Left ventricle myocardium inferior (tissue), 1 donor: ENCODE measurements at regions not wholly inside any gene's neighbourhood (a gene's known extent, or its start where the extent isn't known, plus 50 kb on each side); places are given as distances from the start of the nearest gene placed in this dataset.

Source experiments
- DNase-seq: peaks from one replicate; pipeline ENCODE4 v3.0.0-alpha.2; 2020
- H3K27ac ChIP-seq: fragments of 200-600 bp; replicated peaks from 2 replicates; pipeline ENCODE4 v1.8.0; 2021
- H3K27me3 ChIP-seq: fragments of 200-600 bp; 2 replicates; pipeline ENCODE4 v1.8.0; 2021; ENCODE audit warnings: low read depth
- H3K36me3 ChIP-seq: fragments of 200-600 bp; 2 replicates; pipeline ENCODE4 v1.8.0; 2021
- H3K4me1 ChIP-seq: fragments of 200-600 bp; 2 replicates; pipeline ENCODE4 v1.8.0; 2021
- H3K4me3 ChIP-seq: fragments of 200-600 bp; 2 replicates; pipeline ENCODE4 v1.8.0; 2021; ENCODE audit warnings: mild to moderate bottlenecking, moderate library complexity
- H3K9me3 ChIP-seq: fragments of 200-600 bp; replicated peaks from 2 replicates; pipeline ENCODE4 v1.8.0; 2021
- CTCF ChIP-seq: fragments of 200-600 bp; IDR thresholded peaks from 2 replicates; pipeline ENCODE4 v1.8.0; 2021; ENCODE audit warnings: antibody characterized with exemption, mild to moderate bottlenecking, borderline replicate concordance
- intact Hi-C: fragments of 100-400 bp; cut with micrococcal nuclease; formaldehyde crosslinking; loops from one replicate; pipeline ENCODE4 v1.11.0; 2022
- donor health status: DM: no; HTN: yes; CAD: no; lungs with severe emphysema.

- no peak overlapping the region for H3K4me3 ChIP-seq
- intact Hi-C loops, result loop anchor here (5.0 to 10.0 kb wide), 4 partner anchors 159 to 911 kb away; no protein-coding TSS in a partner anchor
- H3K27ac ChIP-seq, result no peak overlapping the region
- no peaks in the 10 kb centered on the region for H3K27me3 ChIP-seq
- H3K9me3 ChIP-seq, result no peaks in the 10 kb centered on the region
- no peaks in the 10 kb centered on the region for H3K36me3 ChIP-seq
- DNase-seq, result no peak
- peaks cover 8% of the 10 kb centered on the region for H3K4me1 ChIP-seq
- TF ChIP-seq CTCF, result no peak
Observed at GRCh38 chr2:181743723-181744031, 63.4 kb upstream of the NEUROD1 start.

DNA sequence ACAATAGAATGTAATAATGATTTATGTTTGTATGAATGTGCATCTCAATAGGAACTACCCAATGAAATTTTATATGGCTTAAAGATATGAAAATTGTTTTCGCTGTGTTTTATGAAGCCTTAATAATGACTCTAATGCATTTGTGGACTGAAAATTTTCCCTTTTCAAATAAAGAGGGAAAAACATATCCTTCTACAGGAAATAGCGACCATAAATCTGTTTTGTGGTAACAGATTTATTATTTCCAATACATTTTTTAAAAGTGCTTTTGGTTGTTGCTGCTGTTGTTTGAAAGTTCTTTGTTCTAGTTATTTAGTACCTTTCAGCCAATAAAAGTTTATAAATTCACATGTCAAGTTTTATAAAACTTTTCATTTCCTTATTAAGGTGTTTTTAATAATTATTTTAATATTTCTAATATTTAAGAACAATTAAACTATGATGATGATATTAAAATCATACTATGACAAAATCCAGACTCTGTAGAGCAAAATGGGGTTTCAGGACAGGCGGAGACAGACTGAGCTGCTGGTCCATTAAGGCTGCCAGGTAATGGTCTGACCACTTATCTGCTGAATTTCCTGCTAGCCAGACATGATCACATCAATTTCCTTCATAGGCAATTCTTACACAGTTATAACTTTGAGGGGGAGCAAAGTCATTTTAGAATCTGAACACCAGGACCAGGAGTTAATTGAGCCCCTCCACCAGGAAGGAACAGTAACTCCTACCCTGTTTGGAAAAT, 65.7 kb upstream of the NEUROD1 start:
- DNase-seq, result no peak
- H3K9me3 ChIP-seq, result no peaks in the 10 kb centered on the region
- TF ChIP-seq CTCF, result no peak
- no peak overlapping the region for H3K4me3 ChIP-seq
- peaks cover 13% of the 10 kb centered on the region for H3K27me3 ChIP-seq
- H3K4me1 ChIP-seq, result peaks cover 8% of the 10 kb centered on the region
- H3K27ac ChIP-seq, result no peak overlapping the region
- intact Hi-C loops, result loop anchor here (10.0 kb wide), 2 partner anchors 209 to 909 kb away; no protein-coding TSS in a partner anchor
- no peaks in the 10 kb centered on the region for H3K36me3 ChIP-seq

GRCh38 chr2:181746844-181747243, 66.5 kb upstream of the NEUROD1 start:
- Histone ChIP-seq H3K4me3 (no peak overlapping the region), H3K36me3 (no peaks in the 10 kb centered on the region), H3K9me3 (no peaks in the 10 kb centered on the region), H3K27me3 (peaks cover 13% of the 10 kb centered on the region), H3K27ac (no peak overlapping the region), H3K4me1 (peaks cover 8% of the 10 kb centered on the region)
- TF ChIP-seq CTCF, result no peak
- no peak for DNase-seq
- intact Hi-C loops, result loop anchor here (10.0 kb wide), 2 partner anchors 208 to 908 kb away; no protein-coding TSS in a partner anchor

GRCh38 chr2:181750305-181750704, 70.0 kb upstream of the NEUROD1 start:
- Histone ChIP-seq H3K4me1 (no peaks in the 10 kb centered on the region), H3K4me3 (no peak overlapping the region), H3K27me3 (peaks cover 13% of the 10 kb centered on the region), H3K9me3 (no peaks in the 10 kb centered on the region), H3K27ac (no peak overlapping the region), H3K36me3 (no peaks in the 10 kb centered on the region)
- intact Hi-C loops, result no loop called here
- no peak for DNase-seq
- no peak for TF ChIP-seq CTCF

- H3K9me3 ChIP-seq, result no peaks in the 10 kb centered on the region
- no peak overlapping the region for H3K27ac ChIP-seq
- H3K27me3 ChIP-seq, result peaks cover 13% of the 10 kb centered on the region
- no peak overlapping the region for H3K4me3 ChIP-seq
- no peaks in the 10 kb centered on the region for H3K4me1 ChIP-seq
- intact Hi-C loops, result no loop called here
- no peaks in the 10 kb centered on the region for H3K36me3 ChIP-seq
- no peak for DNase-seq
- no peak for TF ChIP-seq CTCF
Observed at GRCh38 chr2:181751266-181752030, 71.1 kb upstream of the NEUROD1 start.
